Loucy (cell line): ENCODE measurements at regions not wholly inside any gene's neighbourhood (a gene's known extent, or its start where the extent isn't known, plus 50 kb on each side); places are given as distances from the start of the nearest gene placed in this dataset.

ENCODE experiments used
- H2AFZ ChIP-seq: fragments of 200-600 bp; sonication (generic); 2 replicates; pipeline ENCODE4 v1.6.0; 2016; ENCODE audit warnings: antibody characterized with exemption, mild to moderate bottlenecking, low read length, moderate library complexity
- H3F3A ChIP-seq: fragments of 200-600 bp; 2 replicates; pipeline ENCODE4 v1.6.0; 2016; ENCODE audit warnings: antibody characterized with exemption, low read depth, mild to moderate bottlenecking
- H3K27me3 ChIP-seq: fragments of 200-600 bp; sonication (generic); 2 replicates; pipeline ENCODE4 v1.6.1; 2014; ENCODE audit warnings: low read length, mild to moderate bottlenecking; ENCODE audit not compliant: insufficient read depth, poor library complexity, severe bottlenecking
- H3K36me3 ChIP-seq: fragments of 200-600 bp; sonication (generic); 2 replicates; pipeline ENCODE4 v1.6.1; 2016; ENCODE audit warnings: low read length; ENCODE audit not compliant: insufficient read depth
- H3K4me1 ChIP-seq: fragments of 200-600 bp; sonication (generic); 2 replicates; pipeline ENCODE4 v1.5.1; 2014; ENCODE audit warnings: low read length, mild to moderate bottlenecking; ENCODE audit not compliant: insufficient read depth, poor library complexity, severe bottlenecking
- H3K4me2 ChIP-seq: fragments of 200-600 bp; sonication (generic); 2 replicates; pipeline ENCODE4 v1.6.0; 2014; ENCODE audit warnings: antibody characterized with exemption, low read length, low read depth, mild to moderate bottlenecking; ENCODE audit not compliant: poor library complexity, severe bottlenecking
- H3K4me3 ChIP-seq: fragments of 200-600 bp; sonication (generic); 2 replicates; pipeline ENCODE4 v1.5.1; 2014; ENCODE audit warnings: low read length, mild to moderate bottlenecking, mixed read lengths; ENCODE audit not compliant: poor library complexity, severe bottlenecking
- H3K79me2 ChIP-seq: fragments of 200-600 bp; sonication (generic); 2 replicates; pipeline ENCODE4 v1.6.1; 2014; ENCODE audit warnings: low read length; ENCODE audit not compliant: insufficient read depth
- H3K9ac ChIP-seq: fragments of 200-600 bp; sonication (generic); 2 replicates; pipeline ENCODE4 v1.6.0; 2014; ENCODE audit warnings: mild to moderate bottlenecking, low read depth, low read length, moderate library complexity; ENCODE audit not compliant: poor library complexity, severe bottlenecking
- H3K9me2 ChIP-seq: fragments of 200-600 bp; sonication (generic); replicated peaks from 2 replicates; pipeline ENCODE4 v1.6.1; 2016; ENCODE audit warnings: low read depth, low read length, mixed read lengths
- H3K9me3 ChIP-seq: fragments of 200-600 bp; sonication (generic); 2 replicates; pipeline ENCODE4 v1.6.1; 2014; ENCODE audit warnings: mild to moderate bottlenecking, antibody characterized with exemption, low read length, low read depth; ENCODE audit not compliant: insufficient read depth
- H4K20me1 ChIP-seq: fragments of 200-600 bp; sonication (generic); 2 replicates; pipeline ENCODE4 v1.6.0; 2014; ENCODE audit warnings: antibody characterized with exemption, low read length, mild to moderate bottlenecking; ENCODE audit not compliant: insufficient read depth, poor library complexity, severe bottlenecking
- EZH2phosphoT487 ChIP-seq: fragments of 200-600 bp; IDR thresholded peaks from 2 replicates; pipeline ENCODE4 v1.6.1; 2018; ENCODE audit warnings: antibody characterized with exemption, mild to moderate bottlenecking, moderate library complexity, borderline replicate concordance
- TF ChIP-seq, protein P1 (sequence below): fragments of 200-600 bp; sonication (generic); conservative IDR thresholded peaks from 2 replicates; pipeline ENCODE4 v1.5.1; 2014; ENCODE audit warnings: mild to moderate bottlenecking, antibody characterized with exemption, low read length

DNA sequence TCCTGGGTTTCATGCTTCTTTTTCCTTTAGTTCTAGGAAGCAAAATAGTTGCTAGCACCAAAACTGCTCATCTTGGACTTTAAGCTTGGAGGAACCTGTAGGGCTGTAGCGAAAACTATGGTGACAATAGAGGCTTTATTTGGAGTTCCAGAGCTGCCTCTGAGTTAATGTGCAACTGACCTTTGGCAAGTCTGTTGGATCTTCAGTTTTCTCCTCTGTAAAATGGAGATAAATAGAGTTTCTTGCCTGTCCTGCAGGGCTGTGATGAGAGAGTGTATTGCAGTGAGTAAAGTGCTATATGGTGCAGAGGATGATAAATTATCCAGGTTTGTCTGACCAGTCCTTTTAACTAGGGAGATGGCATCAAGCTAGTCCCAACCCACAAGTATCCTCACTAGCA lies 417.0 kb downstream of the MAN2A1 start:
- TF ChIP-seq EZH2phosphoT487, result no peak
- TF ChIP-seq, protein P1, sequence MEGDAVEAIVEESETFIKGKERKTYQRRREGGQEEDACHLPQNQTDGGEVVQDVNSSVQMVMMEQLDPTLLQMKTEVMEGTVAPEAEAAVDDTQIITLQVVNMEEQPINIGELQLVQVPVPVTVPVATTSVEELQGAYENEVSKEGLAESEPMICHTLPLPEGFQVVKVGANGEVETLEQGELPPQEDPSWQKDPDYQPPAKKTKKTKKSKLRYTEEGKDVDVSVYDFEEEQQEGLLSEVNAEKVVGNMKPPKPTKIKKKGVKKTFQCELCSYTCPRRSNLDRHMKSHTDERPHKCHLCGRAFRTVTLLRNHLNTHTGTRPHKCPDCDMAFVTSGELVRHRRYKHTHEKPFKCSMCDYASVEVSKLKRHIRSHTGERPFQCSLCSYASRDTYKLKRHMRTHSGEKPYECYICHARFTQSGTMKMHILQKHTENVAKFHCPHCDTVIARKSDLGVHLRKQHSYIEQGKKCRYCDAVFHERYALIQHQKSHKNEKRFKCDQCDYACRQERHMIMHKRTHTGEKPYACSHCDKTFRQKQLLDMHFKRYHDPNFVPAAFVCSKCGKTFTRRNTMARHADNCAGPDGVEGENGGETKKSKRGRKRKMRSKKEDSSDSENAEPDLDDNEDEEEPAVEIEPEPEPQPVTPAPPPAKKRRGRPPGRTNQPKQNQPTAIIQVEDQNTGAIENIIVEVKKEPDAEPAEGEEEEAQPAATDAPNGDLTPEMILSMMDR, result no peak
- Histone ChIP-seq H3K4me1 (peaks cover 25% of the 10 kb centered on the region), H3K9me3 (no peaks in the 10 kb centered on the region), H4K20me1 (no peaks in the 10 kb centered on the region), H2AFZ (no peak overlapping the region), H3K79me2 (no peaks in the 10 kb centered on the region), H3K27me3 (no peaks in the 10 kb centered on the region), H3K9me2 (no peaks in the 10 kb centered on the region), H3K4me3 (no peak overlapping the region), H3F3A (no peaks in the 10 kb centered on the region), H3K9ac (no peak overlapping the region), H3K4me2 (no peak overlapping the region), H3K36me3 (no peaks in the 10 kb centered on the region)

DNA sequence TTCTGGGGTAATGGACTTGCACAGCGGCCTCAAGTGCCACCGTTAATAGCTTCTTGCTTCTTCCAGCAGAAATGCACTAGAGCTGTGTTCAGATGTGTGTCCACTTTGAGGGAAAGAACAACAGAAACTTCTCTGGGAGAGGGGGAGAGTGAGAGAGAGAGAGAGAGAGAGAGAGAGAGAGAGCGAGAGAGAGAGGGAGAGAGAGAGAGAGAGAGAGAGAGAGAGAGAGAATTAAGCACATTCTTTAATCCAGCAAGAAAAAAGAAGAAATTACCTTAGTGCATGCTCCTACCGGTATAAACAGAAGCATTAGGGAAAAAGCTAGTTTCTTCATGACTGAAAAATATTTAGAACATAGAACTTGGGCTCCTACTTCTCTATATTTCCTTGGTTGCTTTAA lies 418.8 kb downstream of the MAN2A1 start:
- no peaks in the 10 kb centered on the region for H4K20me1 ChIP-seq
- no peaks in the 10 kb centered on the region for H3K27me3 ChIP-seq

DNA sequence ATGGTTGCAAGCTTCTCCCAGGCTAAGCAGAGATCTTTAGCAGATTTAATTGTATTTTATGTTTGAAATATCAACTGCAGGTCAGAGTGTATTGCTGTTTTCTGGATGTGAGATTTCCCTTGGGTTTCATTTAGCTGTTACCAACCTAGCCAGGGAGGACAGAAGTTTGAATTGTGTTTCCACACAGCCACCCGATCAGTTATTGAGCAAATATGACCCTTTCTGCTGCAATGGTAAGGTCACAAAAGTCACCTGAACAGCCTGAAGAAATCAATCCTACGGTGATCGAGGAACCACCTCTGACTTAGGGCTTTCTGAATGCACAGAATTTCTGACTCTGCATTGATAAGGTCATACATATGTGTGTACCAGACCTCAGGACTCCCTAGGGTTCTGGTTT lies 419.9 kb downstream of the MAN2A1 start:
- no peak for TF ChIP-seq EZH2phosphoT487
- TF ChIP-seq, protein P1, result no peak
- H3K27me3 ChIP-seq, result no peaks in the 10 kb centered on the region
- H3K4me2 ChIP-seq, result no peak overlapping the region
- peaks cover 8% of the 10 kb centered on the region for H3K4me1 ChIP-seq
- no peak overlapping the region for H3K9ac ChIP-seq
- H3K36me3 ChIP-seq, result no peaks in the 10 kb centered on the region
- no peaks in the 10 kb centered on the region for H3K9me3 ChIP-seq
- H3K4me3 ChIP-seq, result no peak overlapping the region
- H3F3A ChIP-seq, result no peaks in the 10 kb centered on the region
- no peaks in the 10 kb centered on the region for H4K20me1 ChIP-seq
- no peaks in the 10 kb centered on the region for H3K79me2 ChIP-seq
- H3K9me2 ChIP-seq, result no peaks in the 10 kb centered on the region
- no peak overlapping the region for H2AFZ ChIP-seq

More for the DNA sequence above, 418.8 kb downstream of the MAN2A1 start:
- Histone ChIP-seq H3K79me2 (no peaks in the 10 kb centered on the region), H2AFZ (no peak overlapping the region), H3F3A (no peaks in the 10 kb centered on the region), H3K4me1 (peaks cover 20% of the 10 kb centered on the region), H3K9me3 (no peaks in the 10 kb centered on the region), H3K4me3 (no peak overlapping the region), H3K9me2 (no peaks in the 10 kb centered on the region), H3K36me3 (no peaks in the 10 kb centered on the region), H3K4me2 (no peak overlapping the region), H3K9ac (no peak overlapping the region)
- TF ChIP-seq, protein P1, result no peak
- no peak for TF ChIP-seq EZH2phosphoT487
